OCI-LY7 (cell line): ENCODE measurements at regions not wholly inside any gene's neighbourhood (a gene's known extent, or its start where the extent isn't known, plus 50 kb on each side); places are given as distances from the start of the nearest gene placed in this dataset.

Source experiments
- BruUV-seq: library from RNA; stranded (reverse); fragments of 400-500 nt; replicated peaks from 2 replicates; lab custom pipeline; 2021; lab: Mats Ljungman, UMichigan
- CTCF ChIA-PET: fragments of 300-600 bp; sonication (Branson Sonifier 250); formaldehyde crosslinking; loops from one replicate; lab custom pipeline; 2022; ENCODE audit warnings: antibody characterized with exemption; ENCODE audit not compliant: unreplicated experiment; lab: Charles Lee
- POLR2A ChIA-PET: fragments of 300-600 bp; sonication (Branson Sonifier 250); formaldehyde crosslinking; loops from one replicate; lab custom pipeline; 2022; ENCODE audit warnings: antibody characterized with exemption; lab: Charles Lee
- DNase-seq: peaks from one replicate; pipeline ENCODE4 v3.0.0-alpha.2; 2015; ENCODE audit warnings: low spot score
- H2AFZ ChIP-seq: fragments of 200-600 bp; sonication (generic), shearing (Covaris generic); 2 replicates; pipeline ENCODE4 v1.6.1; 2014; ENCODE audit warnings: mild to moderate bottlenecking, antibody characterized with exemption, low read length, moderate library complexity
- H3K27ac ChIP-seq: fragments of 200-600 bp; sonication (generic); 2 replicates; pipeline ENCODE4 v1.5.1; 2014; ENCODE audit warnings: mixed run types, low read depth, mild to moderate bottlenecking, moderate library complexity, low read length, inconsistent platforms; ENCODE audit not compliant: poor library complexity, severe bottlenecking
- H3K36me3 ChIP-seq: fragments of 200-600 bp; sonication (generic); 2 replicates; pipeline ENCODE4 v1.6.1; 2014; ENCODE audit warnings: mild to moderate bottlenecking, antibody characterized with exemption, low read length, moderate library complexity, mixed read lengths; ENCODE audit not compliant: insufficient read depth
- H3K4me1 ChIP-seq: fragments of 200-600 bp; sonication (generic); 2 replicates; pipeline ENCODE4 v1.5.1; 2014; ENCODE audit warnings: mild to moderate bottlenecking, low read length; ENCODE audit not compliant: insufficient read depth, poor library complexity, severe bottlenecking
- H3K4me2 ChIP-seq: fragments of 200-600 bp; sonication (generic); 2 replicates; pipeline ENCODE4 v1.6.1; 2014; ENCODE audit warnings: mild to moderate bottlenecking, low read length
- H3K4me3 ChIP-seq: fragments of 200-600 bp; sonication (generic); 2 replicates; pipeline ENCODE4 v1.5.1; 2014; ENCODE audit warnings: mild to moderate bottlenecking, low read depth, low read length; ENCODE audit not compliant: poor library complexity, severe bottlenecking
- H3K79me2 ChIP-seq: fragments of 200-600 bp; sonication (generic); 2 replicates; pipeline ENCODE4 v1.6.1; 2016; ENCODE audit warnings: low read depth, mild to moderate bottlenecking, low read length, moderate library complexity, mixed read lengths; ENCODE audit not compliant: insufficient read depth
- H3K9me2 ChIP-seq: fragments of 200-600 bp; sonication (generic); 2 replicates; pipeline ENCODE4 v1.6.1; 2016; ENCODE audit warnings: mild to moderate bottlenecking, low read length, mixed read lengths; ENCODE audit not compliant: insufficient read depth
- H3K9me3 ChIP-seq: fragments of 200-600 bp; sonication (generic); 2 replicates; pipeline ENCODE4 v1.6.1; 2014; ENCODE audit warnings: mild to moderate bottlenecking, mixed run types, low read length, mixed read lengths
- H4K20me1 ChIP-seq: fragments of 200-600 bp; sonication (generic); 2 replicates; pipeline ENCODE4 v1.6.1; 2014; ENCODE audit warnings: mild to moderate bottlenecking, antibody characterized with exemption, low read length, moderate library complexity, mixed read lengths; ENCODE audit not compliant: insufficient read depth
- CTCF ChIP-seq: fragments of 200-600 bp; sonication (generic); conservative IDR thresholded peaks from 2 replicates; pipeline ENCODE4 v1.5.1; 2014; ENCODE audit warnings: mild to moderate bottlenecking, antibody characterized with exemption, low read length, moderate library complexity, mixed read lengths
- EZH2phosphoT487 ChIP-seq: fragments of 200-600 bp; sonication (generic); IDR thresholded peaks from 2 replicates; pipeline ENCODE4 v1.6.1; 2018; ENCODE audit warnings: low read depth, borderline replicate concordance, mild to moderate bottlenecking, mixed run types, antibody characterized with exemption, low read length, moderate library complexity, mixed read lengths
- intact Hi-C: fragments of 100-400 bp; cut with micrococcal nuclease; formaldehyde crosslinking; loops from one replicate; pipeline ENCODE4 v1.10.0; 2022; ENCODE audit not compliant: unreplicated experiment

- ChIA-PET POLR2A (no interaction called here), CTCF (no interaction called here)
- no peak overlapping the region for H3K4me2 ChIP-seq
- no peak overlapping the region for H2AFZ ChIP-seq
- TF ChIP-seq EZH2phosphoT487 (no peak), CTCF (no peak)
- no TSS peak for BruUV-seq
- no peaks in the 10 kb centered on the region for H4K20me1 ChIP-seq
- H3K9me3 ChIP-seq, result no peaks in the 10 kb centered on the region
- intact Hi-C loops, result no loop called here
- no peaks in the 10 kb centered on the region for H3K4me1 ChIP-seq
- no peaks in the 10 kb centered on the region for H3K9me2 ChIP-seq
- H3K4me3 ChIP-seq, result no peak overlapping the region
- H3K27ac ChIP-seq, result no peak overlapping the region
- no peaks in the 10 kb centered on the region for H3K79me2 ChIP-seq
- DNase-seq, result no peak
- no peaks in the 10 kb centered on the region for H3K36me3 ChIP-seq
Measured at GRCh38 chr3:127370906-127371305, 83.1 kb upstream of the PRR20G start.

- H2AFZ ChIP-seq, result no peak overlapping the region
- TF ChIP-seq EZH2phosphoT487, result no peak
- TF ChIP-seq CTCF, result no peak
- BruUV-seq, result no TSS peak
- POLR2A ChIA-PET, result no interaction called here
- CTCF ChIA-PET, result no interaction called here
- no peaks in the 10 kb centered on the region for H3K79me2 ChIP-seq
- H3K4me1 ChIP-seq, result no peaks in the 10 kb centered on the region
- no peak overlapping the region for H3K27ac ChIP-seq
- no peaks in the 10 kb centered on the region for H3K9me2 ChIP-seq
- H3K4me3 ChIP-seq, result no peak overlapping the region
- no peaks in the 10 kb centered on the region for H3K36me3 ChIP-seq
- no peaks in the 10 kb centered on the region for H4K20me1 ChIP-seq
- H3K9me3 ChIP-seq, result no peaks in the 10 kb centered on the region
- intact Hi-C loops, result no loop called here
- no peak overlapping the region for H3K4me2 ChIP-seq
- no peak for DNase-seq
Measured at GRCh38 chr3:127369356-127369935, 81.6 kb upstream of the PRR20G start.

DNA sequence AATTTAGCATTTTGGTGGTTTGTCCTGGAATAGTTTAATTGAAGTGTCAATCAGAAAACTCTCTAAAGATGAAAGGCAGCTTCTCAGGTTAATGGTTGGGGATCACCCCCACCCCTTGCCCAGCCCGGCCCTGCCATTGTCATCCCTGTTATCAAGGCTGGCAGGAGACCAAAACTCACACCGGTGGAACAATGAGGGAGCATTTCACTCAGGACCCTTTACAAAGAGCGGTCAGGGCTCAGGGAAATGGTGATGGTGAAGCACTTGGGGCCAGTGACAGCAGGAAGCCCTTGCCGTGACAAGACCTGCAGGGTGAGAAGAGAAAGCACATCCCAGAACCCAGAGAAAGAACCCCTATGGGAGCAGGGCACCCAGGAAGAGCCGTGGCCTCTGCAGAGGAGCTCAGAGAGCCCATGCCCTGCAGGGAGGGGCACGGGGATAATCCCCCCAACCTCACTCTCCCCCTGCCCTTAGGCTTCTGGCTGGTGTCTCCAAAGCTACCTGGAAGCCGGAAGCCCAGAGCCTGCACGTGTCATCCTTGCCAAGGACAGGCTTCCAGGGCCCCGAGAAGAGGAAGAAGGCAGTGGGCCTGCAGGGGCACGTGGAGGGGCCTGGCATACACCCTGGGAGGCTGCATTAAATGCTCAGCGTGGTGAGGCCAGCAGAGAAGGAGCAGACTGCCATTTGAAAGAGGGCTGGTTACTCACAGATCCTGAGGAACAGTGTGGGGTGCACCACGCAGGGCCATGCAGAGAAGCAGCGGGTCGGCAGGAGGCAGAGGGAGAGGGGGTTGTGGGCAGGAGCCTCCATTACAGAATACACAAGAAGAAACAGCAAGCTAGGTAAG, 80.6 kb upstream of the PRR20G start:
- Histone ChIP-seq H3K36me3 (no peaks in the 10 kb centered on the region), H3K4me2 (no peak overlapping the region), H3K9me2 (no peaks in the 10 kb centered on the region), H3K79me2 (no peaks in the 10 kb centered on the region), H2AFZ (no peak overlapping the region), H3K4me1 (no peaks in the 10 kb centered on the region), H3K4me3 (no peak overlapping the region), H3K9me3 (no peaks in the 10 kb centered on the region), H3K27ac (no peak overlapping the region), H4K20me1 (no peaks in the 10 kb centered on the region)
- TF ChIP-seq EZH2phosphoT487 (no peak), CTCF (no peak)
- intact Hi-C loops, result no loop called here
- no TSS peak for BruUV-seq
- ChIA-PET POLR2A (no interaction called here), CTCF (no interaction called here)
- DNase-seq, result no peak
